Hematopoietic multipotent progenitor cell treated with erythropoietin and hydrocortisone succinate and interleukin-3 and kit ligand, for 17 days (in vitro differentiated cells): ENCODE measurements at regions not wholly inside any gene's neighbourhood (a gene's known extent, or its start where the extent isn't known, plus 50 kb on each side); places are given as distances from the start of the nearest gene placed in this dataset.
"Not testable (repeated sequence)": the region's sequence is repeated elsewhere in the genome, so short reads cannot be mapped to it uniquely, and the experiment has no call there.

ENCODE experiments used
- DNase-seq: peaks from one replicate; pipeline ENCODE4 v3.0.0-alpha.2; 2015; ENCODE audit warnings: low spot score

DNA sequence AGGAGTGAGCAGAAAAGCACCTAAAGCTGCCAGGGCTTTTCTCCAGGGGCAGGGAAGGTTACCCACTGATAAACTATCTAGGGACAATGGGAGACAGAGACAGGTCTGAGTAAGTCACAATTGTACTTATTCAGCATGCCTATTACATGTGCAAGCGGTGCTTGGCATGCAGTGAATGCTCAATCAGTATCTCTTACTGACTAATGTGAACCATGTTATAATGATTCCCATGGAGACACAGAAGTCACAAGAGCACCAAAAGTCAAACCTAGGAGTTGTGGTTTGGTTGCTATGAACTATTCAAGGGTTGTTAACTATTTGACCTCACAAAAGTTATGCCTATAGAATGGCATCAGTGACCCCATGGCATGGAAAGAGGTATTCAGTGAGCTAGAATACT, 50.0 kb upstream of the RASGRP1 start:
- DNase-seq: no peak

DNA sequence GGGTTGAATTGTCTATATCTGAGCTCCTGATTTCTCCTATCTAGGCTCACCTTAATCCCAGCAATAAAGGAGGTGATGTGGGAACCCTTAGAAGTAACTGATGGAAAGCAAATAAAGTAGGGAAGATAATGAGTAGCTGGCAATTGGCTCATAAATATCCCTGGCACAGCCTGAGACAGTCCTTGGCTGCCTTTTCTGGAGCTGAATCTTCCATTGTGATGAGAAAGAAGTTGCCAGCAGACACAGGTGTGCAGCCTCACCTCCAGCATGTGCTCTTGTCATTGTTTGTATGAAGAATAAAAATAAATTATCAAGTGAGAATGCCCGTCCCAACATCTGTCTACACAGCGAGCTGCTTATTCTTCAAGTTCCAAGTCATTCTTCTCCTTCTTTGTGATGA, 53.2 kb upstream of the RASGRP1 start:
- DNase-seq: no peak

DNA sequence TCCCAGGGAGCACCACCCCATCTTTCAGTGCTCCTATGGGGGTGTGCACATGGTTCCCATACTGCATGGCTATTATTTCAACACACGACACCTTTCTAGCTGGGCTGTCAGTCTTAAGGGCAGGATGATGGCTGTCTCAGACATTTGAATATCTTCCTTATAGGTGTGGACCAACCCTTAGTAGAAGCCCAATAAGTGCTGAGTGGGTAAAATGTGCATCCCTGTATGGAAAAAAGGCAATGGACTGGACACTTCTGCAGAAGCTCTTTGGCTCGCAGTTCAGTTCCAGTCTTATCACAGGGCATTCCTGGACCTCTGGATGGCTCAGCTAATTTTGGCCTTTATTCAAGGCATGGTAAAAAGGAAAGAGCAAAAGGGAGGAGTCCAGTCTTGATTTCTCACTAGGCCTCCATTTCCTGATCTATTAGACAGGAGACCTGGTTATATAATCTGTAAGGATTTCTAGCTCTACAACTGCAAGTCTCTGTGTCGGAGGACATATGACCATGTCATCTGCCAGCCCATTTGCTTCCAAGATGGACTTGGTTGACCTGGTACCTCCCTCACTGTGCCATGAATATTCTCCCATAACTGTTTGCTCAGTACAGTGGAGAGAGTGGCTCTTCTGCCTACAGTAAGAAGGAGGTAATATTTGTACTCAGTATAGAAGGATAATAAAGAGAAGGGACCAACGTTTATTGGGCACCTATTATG, 53.8 kb upstream of the RASGRP1 start:
- no peak for DNase-seq

DNA sequence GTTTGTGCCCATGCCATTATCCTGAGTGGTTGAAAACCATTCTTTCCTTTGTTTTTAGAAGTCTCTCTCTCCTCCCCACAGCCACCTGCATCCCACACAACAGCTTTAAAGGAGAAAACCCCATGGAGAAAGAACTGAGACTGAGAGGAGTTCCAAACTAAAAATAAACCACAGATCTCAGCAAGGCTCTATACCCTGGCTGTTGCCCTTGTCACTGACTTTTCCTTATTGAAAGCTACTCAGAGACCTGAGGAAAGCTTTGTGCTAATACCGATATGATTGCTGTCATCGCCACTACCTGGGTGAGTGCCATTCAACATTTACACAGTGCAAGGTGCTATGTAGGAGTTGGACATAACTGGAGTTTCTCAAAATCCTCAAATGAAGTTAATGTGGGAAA, 55.5 kb upstream of the RASGRP1 start:
- DNase-seq: no peak

DNA sequence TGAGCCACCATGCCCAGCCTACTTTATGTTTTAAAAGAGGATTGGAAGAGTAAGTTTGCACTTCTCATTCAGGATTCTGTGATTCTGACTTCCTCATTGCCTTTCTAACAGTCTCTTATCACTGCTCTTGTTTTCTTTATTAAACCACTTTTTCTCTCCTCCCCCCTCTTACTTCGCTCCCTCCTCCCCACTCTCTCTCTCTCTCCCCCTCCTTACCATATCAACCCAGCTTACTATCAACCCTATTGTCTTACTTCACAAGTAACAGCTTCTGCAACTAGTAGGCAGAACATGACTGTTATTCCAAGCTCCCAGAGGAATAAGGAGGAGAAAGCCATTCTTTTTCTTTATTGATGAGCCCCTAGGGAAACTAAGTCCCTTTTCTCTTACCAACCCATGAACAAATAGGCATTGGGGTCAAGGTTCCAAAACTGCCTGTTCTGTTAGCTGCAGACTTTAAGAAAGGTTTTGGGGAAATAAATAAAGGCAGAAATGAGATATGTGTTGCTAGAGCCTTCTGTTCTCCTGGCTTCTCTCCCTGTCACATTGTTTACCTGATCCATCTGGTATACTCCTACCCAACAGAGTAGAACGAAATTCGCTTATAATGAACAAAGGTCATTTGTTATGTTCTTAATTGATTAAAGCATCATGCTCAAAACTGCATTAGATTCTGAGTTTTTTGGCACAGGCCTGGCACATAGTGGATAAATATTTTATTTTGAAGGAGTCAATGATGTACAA, 56.4 kb upstream of the RASGRP1 start:
- no peak for DNase-seq

DNA sequence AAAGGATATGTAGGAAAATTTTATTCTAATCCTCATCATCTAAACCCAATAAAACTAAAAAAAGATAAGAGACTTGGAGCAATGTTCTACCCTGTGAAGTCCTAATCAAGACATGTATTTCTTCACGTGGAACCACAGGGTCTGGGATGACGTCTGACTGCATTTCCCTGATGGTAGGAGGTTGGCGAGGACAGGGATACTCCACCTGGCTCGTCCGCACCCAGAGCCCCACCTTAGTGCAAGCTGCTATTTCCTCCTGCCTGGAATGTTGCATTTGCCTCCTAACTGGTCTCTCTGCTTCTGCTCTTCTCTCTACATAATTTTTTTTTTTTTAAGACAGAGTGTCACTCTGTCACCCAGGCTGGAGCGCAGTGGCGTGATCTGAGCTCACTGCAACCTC, 57.7 kb upstream of the RASGRP1 start:
- no peak for DNase-seq

DNA sequence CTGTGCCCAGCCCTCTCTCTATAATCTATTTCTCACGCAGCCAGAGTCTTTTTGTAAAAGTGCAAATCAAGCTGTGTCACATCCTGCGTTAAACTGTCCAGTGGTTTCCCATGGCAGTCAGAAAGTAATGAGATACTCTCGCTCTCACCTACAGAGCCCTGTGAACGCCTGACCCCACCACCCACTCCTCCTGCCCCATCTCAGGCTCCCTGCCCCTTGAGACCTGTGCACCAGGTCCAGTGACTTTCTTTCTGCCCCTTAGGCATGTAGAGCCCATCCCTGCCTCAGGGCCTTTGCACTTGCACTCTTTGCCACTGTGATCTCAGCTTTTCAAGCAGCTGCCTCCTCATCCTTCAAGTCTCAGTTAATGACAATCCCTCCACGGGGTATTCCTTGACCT, 58.3 kb upstream of the RASGRP1 start:
- no peak for DNase-seq

DNA sequence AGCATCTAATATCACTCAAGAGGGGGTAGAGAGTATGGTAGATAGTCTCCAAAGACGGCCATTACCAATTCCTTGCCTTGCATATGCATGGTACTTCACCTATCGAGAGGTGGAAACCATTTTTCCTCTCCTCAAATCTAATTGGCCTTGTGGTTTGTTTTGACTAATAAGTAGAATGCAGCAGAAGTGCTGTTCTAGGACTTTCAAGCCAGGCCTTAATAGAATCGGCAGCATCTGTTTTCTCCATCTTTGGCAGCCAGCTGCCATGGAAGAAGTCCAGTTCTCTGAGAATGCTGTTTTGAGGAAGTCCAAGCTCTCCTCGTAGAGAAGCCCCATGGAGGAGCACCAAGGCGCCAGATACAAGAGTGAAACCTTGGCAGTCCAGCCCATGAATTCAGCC, 59.1 kb upstream of the RASGRP1 start:
- DNase-seq: no peak

DNA sequence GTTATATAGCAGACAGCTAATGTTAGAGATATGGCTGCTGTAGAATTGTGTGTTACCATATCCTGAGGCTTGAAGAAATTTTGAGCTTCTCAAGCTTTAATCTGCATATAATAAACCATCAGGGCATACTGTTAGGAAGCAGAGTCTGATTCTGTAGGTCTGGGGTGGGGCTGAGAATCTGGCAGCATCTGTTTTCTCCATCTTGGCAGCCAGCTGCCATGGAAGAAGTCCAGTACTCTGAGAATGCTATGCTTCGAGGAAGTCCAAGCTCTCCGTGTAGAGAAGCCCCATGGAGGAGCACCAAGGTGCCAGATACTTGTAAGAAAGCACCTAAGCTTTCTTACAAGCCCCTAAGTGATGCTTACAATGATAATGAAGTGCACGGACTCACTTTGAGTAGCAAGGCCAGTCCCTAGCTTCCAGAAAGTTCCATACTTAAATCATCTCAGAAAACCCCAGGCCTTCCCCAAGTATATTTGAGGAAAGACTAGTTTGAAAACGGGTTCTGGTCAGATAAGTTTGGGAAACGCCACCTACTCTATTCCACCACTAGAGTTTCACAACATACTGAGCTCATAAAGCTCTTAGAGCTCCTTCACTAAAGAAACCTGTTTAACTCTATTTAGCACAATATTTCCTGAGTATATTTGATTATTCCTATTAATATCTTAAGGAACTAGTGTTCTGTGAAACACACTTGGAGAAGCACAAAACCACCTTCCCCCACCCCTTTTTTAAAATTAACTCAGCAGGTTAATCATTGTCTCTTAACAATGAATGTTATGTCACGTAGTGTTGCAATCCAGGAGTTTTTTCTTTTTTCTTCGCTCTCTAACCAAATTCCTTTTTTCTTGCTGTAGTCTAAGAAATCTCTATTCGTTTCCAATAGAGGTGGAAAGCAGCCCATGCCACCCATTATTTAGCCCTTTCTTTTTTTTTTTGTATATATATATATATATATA, 59.9 kb upstream of the RASGRP1 start:
- DNase-seq: no peak

DNA sequence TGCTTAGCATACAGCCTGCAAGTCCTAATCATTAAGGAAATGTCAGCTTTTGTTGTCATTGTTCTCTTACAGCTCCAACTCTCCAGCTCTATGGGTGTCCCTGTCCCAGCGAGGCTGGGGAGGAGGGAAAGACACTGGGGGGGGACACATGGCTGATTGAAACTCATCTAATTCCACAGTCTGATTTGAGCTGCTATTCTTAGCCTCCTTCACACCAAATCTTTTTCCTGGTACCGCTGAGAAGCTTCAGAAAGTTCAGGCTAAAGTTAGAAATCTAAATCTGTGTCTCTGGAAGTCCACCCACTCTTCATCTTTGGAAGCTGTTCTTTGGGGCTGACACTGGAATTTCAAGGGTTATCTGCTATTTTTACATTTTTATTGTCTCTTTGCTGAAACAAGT, 61.3 kb upstream of the RASGRP1 start:
- DNase-seq: no peak

DNA sequence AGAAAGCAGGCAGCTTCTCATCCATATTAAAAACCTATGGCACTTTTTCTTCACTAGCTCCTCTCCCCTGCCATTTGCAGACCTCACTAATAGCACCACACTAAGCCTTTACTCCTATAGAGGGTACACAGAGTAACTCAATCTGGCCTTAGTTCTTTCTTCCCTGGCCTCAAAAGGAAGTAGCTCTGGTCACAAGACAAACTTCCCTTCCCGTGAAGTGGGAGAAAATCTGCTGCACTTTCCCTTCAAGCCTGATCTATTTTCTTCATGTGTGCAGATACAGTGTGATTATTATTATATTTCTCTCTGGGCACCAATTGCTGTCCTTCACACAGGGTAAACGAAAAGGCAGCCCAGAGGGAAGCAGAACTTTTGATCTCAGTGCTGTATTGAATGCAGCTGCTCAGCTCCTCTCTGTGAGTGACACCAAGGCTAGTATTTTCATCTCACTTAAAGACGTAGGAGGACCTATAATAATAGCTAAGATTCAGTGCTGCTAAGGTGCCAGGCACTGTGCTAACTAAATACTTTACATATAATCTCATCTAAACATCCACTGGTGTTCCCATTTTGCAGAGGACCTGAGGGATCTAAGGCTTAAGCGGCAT, 61.9 kb upstream of the RASGRP1 start:
- no peak for DNase-seq

DNA sequence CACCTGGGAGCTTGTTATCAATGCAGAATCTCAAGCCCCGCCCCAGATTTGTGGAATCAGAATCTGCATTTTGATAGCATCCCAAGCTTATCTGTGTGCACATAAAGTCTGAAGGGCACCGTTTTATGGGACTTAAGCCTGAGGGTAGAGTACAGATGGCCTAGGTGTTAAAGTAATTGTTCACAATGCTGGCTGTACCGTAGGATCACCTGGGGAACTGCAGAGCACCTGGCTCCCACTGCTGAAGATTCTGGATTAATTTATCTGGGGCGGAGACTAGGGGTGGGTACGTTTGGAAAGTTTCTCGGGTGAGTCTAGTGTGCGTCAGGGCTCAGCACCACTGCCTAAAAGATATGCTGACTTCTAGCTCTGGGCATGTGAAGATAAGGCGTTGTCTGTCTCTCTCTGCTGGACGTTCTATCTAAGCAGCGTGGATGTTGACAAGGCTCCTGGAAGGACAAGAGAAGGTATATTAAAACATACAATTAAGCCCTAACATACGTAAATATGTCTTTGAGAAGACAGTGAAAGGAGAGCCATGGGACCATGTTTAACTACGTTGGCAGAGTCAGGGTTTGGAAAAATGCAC, 63.2 kb upstream of the RASGRP1 start:
- peak; percentile 10 for DNase-seq

DNA sequence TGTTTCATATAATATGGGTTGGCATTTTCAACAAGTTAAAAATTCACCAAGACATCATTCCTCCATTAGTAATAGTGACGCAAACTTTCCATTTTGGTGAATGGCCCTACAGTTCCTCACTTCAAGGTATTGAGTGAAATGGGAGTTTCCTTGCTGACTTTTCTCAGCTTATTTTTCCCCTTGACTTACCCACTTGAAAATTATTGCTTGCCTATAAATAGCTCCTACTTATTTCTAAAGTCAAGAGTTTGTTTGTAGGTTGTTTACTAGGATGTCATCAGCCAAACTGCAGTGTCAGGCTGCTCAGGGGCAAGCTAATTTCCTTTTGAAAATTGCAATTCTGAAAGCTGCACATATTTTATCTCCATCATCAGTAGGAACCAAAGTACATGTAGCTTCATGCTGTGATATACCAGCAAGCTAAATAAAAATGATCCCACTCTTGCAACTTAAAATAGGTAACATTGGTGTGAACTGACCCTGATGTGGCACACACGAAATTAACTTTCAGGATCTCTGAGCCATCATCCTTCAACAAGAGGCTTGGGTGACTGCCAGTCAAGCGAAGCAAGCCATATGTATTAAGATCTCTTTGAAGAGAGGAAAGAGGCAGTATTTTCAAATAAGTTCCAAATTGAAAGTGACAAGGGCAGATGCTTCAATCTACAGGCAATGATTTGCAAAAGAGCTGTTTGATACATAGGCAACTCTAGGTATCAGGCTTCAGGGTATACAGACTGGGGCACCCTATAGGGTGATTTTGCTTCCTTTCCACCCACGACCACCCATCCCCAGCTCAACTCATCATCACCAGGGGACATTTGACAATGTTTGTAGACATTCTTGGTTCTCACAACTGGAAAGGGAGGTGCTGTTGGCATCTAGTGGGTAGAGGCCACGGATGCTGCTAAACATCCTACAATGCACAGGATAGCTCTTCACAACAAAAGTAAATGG, 66.8 kb upstream of the RASGRP1 start:
- DNase-seq: no peak

DNA sequence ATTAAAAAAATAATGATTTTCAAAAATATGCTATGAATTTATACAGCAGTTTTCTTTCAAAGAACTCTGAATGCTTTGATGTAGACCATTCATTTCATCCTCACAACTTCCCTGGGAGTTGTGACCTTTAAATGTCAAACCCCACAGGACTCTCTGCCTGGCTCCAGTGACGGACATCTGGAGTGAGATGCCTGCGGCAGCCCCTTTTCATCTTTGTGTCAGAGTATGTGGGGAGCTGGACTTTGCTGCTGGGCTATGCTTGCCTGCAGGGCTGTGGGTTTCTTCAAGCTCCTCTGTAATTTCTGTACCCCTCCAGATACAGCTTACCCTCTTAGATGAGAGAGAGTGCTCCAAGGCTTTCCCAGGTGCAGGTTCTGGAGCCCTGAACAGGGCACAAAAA, 70.6 kb upstream of the RASGRP1 start:
- DNase-seq: no peak

DNA sequence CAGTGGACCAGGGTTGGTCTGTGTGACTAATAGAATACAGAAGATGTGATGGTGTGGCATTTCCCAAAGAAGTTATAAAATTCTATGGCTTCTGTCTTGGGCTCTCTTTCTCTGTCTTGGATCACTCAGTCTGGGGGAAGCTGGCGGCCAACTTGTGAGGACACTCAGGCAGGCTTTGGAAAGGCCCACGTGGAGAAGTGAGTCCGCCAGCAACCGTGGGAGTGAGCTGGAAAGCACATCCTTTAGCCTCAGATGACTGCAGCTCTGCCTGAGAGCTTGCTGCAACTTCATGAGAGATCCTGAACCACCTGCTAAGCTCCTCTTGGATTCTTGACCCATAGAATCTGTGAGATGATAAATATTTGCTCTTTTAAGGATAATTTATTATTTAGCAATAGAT, 72.0 kb upstream of the RASGRP1 start:
- DNase-seq: no peak

DNA sequence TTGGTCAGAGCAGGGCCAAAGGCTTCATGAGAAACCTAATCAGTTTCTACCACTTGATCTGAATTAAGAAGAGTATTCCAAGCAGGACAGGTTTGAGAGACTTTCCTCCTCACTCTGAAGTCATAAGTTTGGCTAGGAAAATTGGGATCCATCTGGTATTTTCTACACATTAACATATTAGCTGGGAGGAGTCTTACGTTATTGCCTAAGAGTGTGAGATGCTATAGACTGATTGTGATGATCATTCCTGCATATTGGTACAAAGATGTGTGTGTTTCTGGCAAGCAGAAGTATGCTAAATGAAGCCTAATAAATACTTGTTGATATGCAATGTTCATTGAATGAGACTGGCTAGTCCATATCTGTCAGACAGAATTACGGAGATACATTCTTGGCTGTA, 73.5 kb upstream of the RASGRP1 start:
- no peak for DNase-seq

DNA sequence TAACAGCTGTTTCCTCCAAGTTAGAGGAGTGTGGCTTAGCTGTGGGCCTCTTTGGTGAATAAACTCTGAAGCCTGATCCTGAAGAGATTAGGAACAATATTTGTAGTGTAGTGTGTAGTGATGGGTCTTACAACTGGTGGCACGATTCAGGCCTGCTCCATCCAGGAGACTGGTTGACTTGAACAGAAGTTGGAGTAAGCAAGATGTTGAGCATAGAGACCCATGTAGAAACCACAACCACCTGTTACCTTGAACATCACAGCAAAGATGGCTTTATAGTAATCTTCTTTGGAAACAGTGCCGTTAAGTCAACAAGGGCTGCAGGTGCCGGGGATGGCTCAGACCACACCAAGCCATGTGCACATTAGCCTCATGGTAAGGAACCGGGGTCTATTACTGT, 74.2 kb upstream of the RASGRP1 start:
- DNase-seq: no peak

DNA sequence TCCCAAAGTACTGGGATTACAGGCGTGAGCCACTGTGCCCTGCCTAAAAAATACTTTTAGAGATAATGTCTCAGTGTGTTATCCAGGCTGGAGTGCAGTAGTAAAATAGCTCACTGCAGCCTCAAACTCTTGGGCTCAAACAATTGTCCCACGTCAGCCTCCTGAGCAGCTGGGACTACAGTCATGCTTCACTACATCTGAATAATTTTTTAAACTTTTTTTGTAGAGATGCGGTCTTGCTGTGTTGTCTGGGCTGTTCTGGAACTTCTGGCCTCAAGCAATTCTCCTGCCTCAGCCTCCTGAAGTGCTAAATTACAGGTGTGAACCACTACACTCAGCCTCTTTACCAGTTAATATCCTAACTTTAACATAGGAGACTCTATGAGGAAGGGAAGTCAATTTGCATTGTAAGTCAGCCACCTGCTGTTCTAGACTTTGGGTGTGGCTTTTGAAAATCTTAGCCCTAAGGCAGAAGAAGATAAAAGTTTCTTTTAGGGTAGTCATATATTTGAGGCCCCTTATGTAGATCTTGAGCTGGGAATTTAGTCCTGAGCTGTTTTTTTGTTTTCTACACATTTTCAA, 78.2 kb upstream of the RASGRP1 start:
- no peak for DNase-seq

DNA sequence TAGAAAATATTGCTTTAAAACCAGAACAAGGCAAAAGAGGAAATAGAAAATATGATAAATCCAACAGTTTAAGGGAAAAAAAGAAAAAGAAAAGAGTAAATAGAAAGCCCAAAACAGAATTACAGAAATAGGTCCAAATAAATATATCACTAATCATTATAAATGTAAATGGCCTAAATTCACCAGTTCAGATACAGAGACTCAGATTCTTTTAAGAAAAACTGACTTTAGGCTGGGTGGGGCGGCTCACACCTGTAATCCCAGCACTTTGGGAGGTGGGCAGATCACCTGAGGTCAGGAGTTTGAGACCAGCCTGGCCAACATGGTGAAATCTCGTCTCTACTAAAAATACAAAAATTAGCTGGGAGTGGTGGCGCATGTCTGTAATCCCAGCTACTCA, 79.7 kb upstream of the RASGRP1 start:
- DNase-seq: not testable (repeated sequence)

DNA sequence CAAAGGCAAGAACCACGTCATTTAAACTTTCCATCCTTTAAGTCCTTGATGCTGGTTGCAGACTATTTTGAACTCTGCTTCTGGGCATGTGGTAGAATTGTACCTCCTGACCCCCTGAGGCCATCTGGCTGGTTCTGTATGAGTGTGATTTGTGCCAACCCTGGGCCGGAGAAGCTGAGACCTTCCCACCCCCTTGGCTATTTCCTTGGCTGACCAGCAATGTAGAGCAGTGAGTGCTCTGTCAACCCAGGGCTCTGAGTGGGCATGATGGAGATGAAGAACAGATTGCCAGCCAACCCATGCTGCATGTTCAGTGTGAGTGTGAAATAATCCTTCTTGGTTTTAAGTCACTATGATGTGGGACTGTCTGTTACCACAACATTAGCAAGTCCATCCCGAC, 82.1 kb upstream of the RASGRP1 start:
- DNase-seq: no peak
